GM21576 (cell line): ENCODE measurements at regions not wholly inside any gene's neighbourhood (a gene's known extent, or its start where the extent isn't known, plus 50 kb on each side); places are given as distances from the start of the nearest gene placed in this dataset.

Source experiments
- ATAC-seq: cut with Tn5 transposase; IDR thresholded peaks from one replicate; pipeline ENCODE4 v1.9.1; 2021; ENCODE audit warnings: mild to moderate bottlenecking, moderate library complexity; ENCODE audit not compliant: unreplicated experiment

GRCh38 chr3:177524742-177525141 lies 327.5 kb upstream of the TBL1XR1 start:
- ATAC-seq, result no peak

GRCh38 chr3:177525414-177525813 lies 328.1 kb upstream of the TBL1XR1 start:
- no peak for ATAC-seq

- ATAC-seq, result no peak
Observed at GRCh38 chr3:177525987-177526712, 328.9 kb upstream of the TBL1XR1 start.

DNA sequence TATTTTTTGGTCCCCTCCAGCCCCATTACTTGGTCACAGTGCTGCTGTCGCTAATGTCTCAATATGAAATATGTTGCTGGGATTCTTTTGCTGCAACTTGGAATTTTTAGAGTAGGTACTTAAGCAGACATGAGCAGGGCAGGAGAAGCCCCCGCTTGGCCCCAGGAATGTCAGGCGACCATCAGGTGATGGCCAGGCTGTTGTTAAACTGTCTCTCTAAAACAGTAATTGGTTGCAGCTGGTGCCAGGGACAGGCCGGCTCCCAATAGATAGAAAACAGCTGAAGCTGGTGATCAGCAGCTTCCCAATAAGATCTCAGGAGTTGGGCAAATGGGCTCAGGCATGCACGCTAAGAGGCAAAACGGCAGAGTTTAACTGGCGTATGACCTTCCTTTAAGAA lies 329.9 kb upstream of the TBL1XR1 start:
- ATAC-seq, result no peak

DNA sequence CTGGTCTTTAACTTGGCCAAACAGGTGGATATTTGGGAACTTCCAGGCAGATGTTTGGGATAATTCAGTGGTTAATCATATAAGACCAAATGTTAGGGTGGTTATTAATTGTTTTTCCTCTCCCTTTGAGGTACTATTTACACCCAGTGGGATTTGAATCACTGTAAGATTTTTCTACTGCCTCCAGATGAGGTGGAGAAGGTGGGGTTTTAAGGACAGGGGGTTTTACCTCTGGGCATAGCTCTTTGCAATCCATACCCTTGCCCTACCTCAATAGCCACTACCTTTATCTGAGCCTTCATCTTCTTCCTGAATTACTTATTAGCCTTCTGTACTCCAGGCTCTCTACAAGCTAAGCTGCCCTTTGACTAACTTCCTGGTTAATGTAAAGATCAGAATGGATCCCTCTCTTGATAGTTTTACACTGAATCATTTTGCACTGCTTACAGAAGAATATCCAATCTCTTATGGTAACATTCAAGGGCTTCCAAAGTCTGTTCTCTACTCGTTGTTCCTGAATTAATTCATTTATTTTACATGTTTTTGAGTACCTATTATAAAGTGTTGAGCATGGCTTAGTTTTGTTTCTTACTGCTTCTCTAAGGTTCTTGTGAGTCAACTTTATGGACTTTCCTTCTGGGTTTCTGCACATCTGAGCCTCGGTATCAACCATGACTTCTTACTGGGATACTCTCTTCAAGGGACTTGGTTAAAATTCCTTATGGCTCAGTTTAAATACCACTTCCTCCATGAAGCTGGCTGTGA lies 331.2 kb upstream of the TBL1XR1 start:
- no peak for ATAC-seq

GRCh38 chr3:177529071-177529550 lies 331.8 kb upstream of the TBL1XR1 start:
- no peak for ATAC-seq

DNA sequence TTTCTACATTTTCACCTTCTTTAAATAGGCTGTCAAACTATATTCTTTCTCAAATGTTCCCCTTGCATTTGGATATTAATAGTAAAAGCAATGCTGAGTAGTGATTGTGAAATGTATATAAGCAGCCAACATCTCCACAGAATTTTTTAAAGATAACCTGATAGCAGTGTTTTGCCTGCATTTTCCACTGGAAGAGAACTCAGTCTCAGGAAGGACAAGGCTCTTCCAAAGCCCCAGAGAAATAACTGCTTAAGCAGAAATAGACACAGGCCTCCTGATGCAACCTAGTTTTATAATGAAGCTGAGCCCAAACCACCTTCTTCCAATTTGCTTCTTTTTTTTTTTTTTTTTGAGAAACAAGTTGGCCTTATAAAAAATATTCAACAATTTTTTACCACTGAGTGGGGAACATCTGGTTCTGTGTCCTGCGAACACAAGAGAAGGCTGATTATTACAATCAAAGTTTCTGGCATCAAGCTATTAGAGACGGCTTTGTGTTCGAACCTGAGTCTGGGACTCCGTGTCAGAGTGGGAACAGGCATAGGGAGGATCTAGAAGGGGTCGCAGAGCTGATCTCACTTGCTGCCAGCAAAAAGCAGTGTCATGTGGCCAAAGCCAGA lies 332.5 kb upstream of the TBL1XR1 start:
- no peak for ATAC-seq

GRCh38 chr3:177530908-177531307 lies 333.6 kb upstream of the TBL1XR1 start:
- ATAC-seq, result no peak

- no peak for ATAC-seq
Observed at GRCh38 chr3:177536873-177537272, 339.6 kb upstream of the TBL1XR1 start.

DNA sequence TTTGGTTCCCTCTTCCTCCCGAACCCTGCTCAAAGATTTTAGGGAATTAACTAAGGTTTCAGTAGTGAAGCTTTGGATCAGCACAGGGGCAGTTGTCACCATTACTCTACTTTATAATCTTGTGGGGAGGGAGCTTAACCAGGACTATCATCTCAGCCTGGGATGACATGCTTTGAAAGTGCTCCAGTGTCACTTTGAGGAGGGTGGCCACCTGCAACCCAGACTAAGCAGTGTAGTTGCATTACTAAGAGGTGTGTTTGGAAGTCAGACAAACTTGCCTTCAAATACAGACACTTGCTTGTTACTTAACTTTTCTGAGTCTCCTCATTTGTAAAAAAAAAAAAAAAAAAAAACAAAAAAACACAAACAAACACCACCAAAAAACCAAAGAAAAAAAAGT lies 340.3 kb upstream of the TBL1XR1 start:
- no peak for ATAC-seq

DNA sequence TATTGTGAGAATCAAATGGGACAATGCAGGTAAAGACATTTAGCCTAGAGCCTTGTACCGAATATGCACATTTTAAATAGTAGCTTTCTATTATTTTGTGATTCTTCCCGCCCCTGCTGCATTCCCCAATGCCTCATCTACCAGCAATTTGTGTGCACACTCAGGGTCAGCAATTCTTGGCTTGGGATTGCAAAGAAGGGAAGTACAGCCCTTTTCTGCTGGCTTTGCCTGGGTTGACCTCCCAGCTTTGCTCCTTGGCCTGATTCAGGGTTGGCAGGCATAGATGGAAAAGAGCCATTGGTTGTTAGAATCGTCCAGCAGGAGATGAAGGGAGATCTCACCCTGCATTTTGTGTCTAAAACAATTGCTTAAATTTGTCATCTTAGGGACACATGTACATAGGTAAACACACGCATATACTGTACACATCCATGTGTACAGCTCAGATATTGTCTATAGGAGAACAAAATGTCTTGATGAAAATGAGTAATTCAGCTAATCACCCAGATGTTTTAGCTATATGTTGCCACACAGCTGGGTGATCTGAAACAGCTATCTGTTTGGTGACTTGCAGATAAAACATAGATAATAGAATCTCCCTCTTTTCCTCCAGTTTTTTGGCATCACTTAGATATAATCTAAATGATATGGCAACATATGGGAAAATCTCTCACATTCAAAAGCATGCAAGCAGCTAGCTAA lies 340.9 kb upstream of the TBL1XR1 start:
- ATAC-seq, result no peak

GRCh38 chr3:177538750-177539730 lies 341.8 kb upstream of the TBL1XR1 start:
- ATAC-seq, result peak; percentile 96

GRCh38 chr3:177541541-177541940 lies 344.3 kb upstream of the TBL1XR1 start:
- ATAC-seq, result no peak

- ATAC-seq, result no peak
Observed at GRCh38 chr3:177545964-177546363, 348.7 kb upstream of the TBL1XR1 start.

DNA sequence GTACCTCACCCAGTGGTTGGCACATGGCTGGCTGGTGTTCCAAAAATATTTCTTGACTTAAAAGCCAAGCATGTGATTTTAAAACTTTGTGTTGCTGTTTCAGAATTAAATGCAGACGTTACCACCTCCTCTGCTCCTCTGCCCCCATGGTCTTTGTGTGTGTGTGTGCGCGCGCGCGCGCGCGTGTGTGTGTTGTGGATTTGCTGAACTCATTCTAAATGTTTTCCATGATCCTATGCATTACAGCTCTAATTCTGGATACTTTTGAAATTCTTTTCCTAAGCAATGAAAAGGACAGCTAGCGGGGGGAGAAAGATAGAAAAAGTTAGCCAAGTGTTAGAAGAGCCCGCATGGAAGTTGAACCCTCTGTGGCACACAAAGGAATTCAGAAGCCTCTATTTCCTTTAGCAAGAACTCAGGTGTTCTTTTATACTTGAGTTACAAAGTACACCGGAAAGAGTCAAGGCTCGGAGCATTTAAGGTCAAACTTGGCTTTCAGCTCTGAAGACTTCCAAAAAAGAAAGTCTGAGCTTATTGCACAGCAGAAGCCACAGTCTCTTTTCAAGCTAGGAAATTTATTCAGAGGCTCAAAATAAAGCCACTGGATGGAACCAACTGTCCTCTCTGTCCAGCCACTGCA lies 350.5 kb upstream of the TBL1XR1 start:
- no peak for ATAC-seq

DNA sequence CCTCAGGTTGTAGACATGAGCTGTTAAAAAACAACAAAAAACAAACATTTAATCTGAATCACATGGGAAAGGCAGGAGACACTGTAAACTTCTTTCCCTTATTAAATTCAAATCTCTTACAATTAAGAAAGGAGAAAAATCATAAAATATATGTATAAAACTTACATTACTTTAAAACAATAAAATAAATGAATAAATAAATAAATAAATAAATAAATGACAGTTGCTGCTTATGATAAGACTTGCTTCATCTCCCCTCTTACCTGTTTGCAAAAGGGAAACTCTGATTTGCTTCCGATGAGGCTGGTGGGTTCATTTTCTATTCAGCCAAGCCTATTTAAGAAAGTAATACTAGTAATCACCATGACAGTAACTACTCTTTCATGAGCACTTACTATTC lies 353.4 kb upstream of the TBL1XR1 start:
- no peak for ATAC-seq

GRCh38 chr3:177551431-177551836 lies 354.2 kb upstream of the TBL1XR1 start:
- no peak for ATAC-seq

DNA sequence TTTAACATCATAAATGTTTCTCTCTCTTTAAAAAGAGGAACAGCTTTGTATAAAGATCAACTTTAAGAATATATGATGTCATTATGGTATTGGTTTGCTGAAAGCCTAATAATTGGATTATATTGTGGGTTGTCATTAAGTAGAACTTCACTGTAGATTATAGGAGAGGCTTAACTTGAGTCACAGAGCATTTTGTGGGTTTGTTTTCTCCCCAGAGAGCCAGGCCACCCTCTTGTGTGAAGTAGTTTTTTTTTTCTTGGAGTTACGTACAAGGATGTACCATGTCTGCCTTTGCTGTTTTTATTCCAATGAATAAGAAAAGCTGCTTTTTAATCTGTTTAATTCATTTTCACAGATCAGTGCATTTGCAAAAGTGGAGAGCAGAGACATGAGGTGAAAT lies 354.8 kb upstream of the TBL1XR1 start:
- no peak for ATAC-seq

DNA sequence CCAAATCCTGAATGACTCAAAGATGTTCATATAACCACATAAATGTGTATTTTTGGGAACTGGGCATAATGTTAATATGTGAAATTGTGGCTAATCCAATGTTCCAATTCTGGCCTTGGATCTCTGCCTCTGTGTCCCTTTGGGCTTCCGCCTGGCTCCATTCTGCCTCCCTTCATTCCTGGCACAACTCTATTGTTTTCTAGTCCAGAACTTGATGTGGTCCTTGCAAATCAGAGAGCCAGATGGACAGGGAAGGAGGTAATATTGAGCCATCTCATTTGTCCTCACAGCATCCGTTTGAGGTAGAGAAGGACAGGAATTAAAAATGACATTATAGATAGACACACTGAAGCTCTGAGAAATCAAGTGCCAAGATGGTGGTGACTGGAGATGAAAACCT lies 355.7 kb upstream of the TBL1XR1 start:
- ATAC-seq, result no peak

GRCh38 chr3:177553579-177553978 lies 356.3 kb upstream of the TBL1XR1 start:
- ATAC-seq, result no peak
